Tibial nerve (tissue), 3 donors: ENCODE measurements at regions not wholly inside any gene's neighbourhood (a gene's known extent, or its start where the extent isn't known, plus 50 kb on each side); places are given as distances from the start of the nearest gene placed in this dataset.

ENCODE experiments used
- CTCF ChIP-seq, 5 experiments: fragments of 200-600 bp in 3 of 5; fragments of 450-650 bp in 2 of 5; sonication (generic) in 3 of 5; IDR thresholded peaks; one replicate each; pipeline ENCODE4 v1.5.1; 2016 to 2019; ENCODE audit warnings: antibody characterized with exemption in 5 of 5, mild to moderate bottlenecking in 3 of 5, moderate library complexity in 2 of 5
- POLR2A ChIP-seq, 2 donors: fragments of 450-650 bp; IDR thresholded peaks; one replicate each; pipeline ENCODE4 v1.6.1; 2017; ENCODE audit warnings: antibody characterized with exemption in 2 of 2, mild to moderate bottlenecking in 2 of 2, moderate library complexity in 2 of 2

- TF ChIP-seq CTCF (IDR thresholded peaks at IDR 0.05): no peak
- TF ChIP-seq POLR2A (IDR thresholded peaks at IDR 0.05): no peak
Observed at GRCh38 chr5:118440496-118440895, 547.9 kb downstream of the DTWD2 start.
